Endothelial cell of umbilical vein (primary cell): ENCODE measurements at regions not wholly inside any gene's neighbourhood (a gene's known extent, or its start where the extent isn't known, plus 50 kb on each side); places are given as distances from the start of the nearest gene placed in this dataset.

Experiments
- CTCF ChIP-seq, 2 donors: IDR thresholded peaks; 1 replicate in 1 of 2; 2 replicates in 1 of 2; pipeline ENCODE4 v1.5.1; 2011; ENCODE audit warnings: low read length in 2 of 2, mild to moderate bottlenecking in 2 of 2, moderate library complexity in 2 of 2, control low read depth in 1 of 2, inconsistent platforms in 1 of 2, low read depth in 1 of 2; ENCODE audit not compliant: insufficient read depth in 1 of 2; ENCODE audit errors: extremely low read depth in 1 of 2
- EZH2 ChIP-seq: IDR thresholded peaks from 2 replicates; pipeline ENCODE4 v1.6.1; 2012; ENCODE audit warnings: borderline replicate concordance, low read depth, mild to moderate bottlenecking, moderate library complexity, low read length, inconsistent platforms; ENCODE audit not compliant: severe bottlenecking
- JUN ChIP-seq: IDR thresholded peaks from 2 replicates; pipeline ENCODE4 v1.6.1; 2011; ENCODE audit warnings: borderline replicate concordance, low read depth; ENCODE audit not compliant: insufficient read length, insufficient read depth
- MYC ChIP-seq: IDR thresholded peaks from one replicate; pipeline ENCODE4 v1.6.1; 2011; ENCODE audit warnings: mild to moderate bottlenecking, low read depth, low read length
- POLR2A ChIP-seq: IDR thresholded peaks from 2 replicates; pipeline ENCODE4 v1.6.1; 2012; ENCODE audit warnings: low read depth, mild to moderate bottlenecking, control low read depth, low read length
- POLR2AphosphoS5 ChIP-seq: IDR thresholded peaks from 2 replicates; pipeline ENCODE4 v1.6.1; 2012; ENCODE audit warnings: low read depth, mild to moderate bottlenecking, control low read depth, low read length, moderate library complexity; ENCODE audit not compliant: insufficient read depth
- TF ChIP-seq, protein P1 (sequence below): IDR thresholded peaks from 2 replicates; pipeline ENCODE4 v1.6.1; 2011; ENCODE audit not compliant: insufficient read depth, insufficient read length

DNA sequence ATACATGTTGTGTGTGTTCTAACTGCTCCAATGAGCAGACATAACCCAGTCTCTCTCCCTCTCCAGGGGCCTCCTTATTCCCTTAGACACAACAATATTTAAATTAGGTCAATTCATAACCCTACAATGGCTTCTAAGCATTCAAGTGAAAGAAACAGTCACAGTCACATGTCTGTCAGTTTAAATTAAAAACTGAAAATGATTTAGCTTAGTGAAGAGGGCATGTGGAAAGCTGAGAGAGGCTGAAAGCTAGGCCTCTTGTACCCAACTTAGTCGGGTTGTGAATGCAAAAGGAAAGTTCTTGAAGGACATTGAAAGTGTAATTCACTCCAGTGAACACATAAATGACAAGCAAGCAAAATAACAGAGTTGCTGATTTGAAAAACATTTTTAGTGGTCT lies 1519.6 kb downstream of the OTOL1 start:
- TF ChIP-seq CTCF (IDR thresholded peaks at IDR 0.05; ENCODE audit: extremely low read depth in 1 of 2, insufficient read depth in 1 of 2, low read depth in 1 of 2, low read length in 2 of 2) = no peak
- TF ChIP-seq JUN = no peak
- TF ChIP-seq POLR2A = no peak
- TF ChIP-seq POLR2AphosphoS5 = no peak
- no peak for TF ChIP-seq EZH2
- TF ChIP-seq, protein P1, sequence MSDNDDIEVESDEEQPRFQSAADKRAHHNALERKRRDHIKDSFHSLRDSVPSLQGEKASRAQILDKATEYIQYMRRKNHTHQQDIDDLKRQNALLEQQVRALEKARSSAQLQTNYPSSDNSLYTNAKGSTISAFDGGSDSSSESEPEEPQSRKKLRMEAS = no peak
- TF ChIP-seq MYC = no peak
